OCI-LY1 (cell line): ENCODE measurements at regions not wholly inside any gene's neighbourhood (a gene's known extent, or its start where the extent isn't known, plus 50 kb on each side); places are given as distances from the start of the nearest gene placed in this dataset.

Source experiments
- CTCF ChIP-seq: fragments of 200-600 bp; sonication (generic), shearing (Covaris generic); IDR thresholded peaks from 2 replicates; pipeline ENCODE4 v1.5.1; 2017; ENCODE audit warnings: mild to moderate bottlenecking, antibody characterized with exemption, low read length, moderate library complexity, mixed read lengths
- EZH2 ChIP-seq: fragments of 200-600 bp; sonication (generic), shearing (Covaris generic); IDR thresholded peaks from 2 replicates; pipeline ENCODE4 v1.8.0; 2017; ENCODE audit warnings: borderline replicate concordance, mixed run types, mild to moderate bottlenecking, antibody characterized with exemption, low read length, moderate library complexity, mixed read lengths

GRCh38 chr1:29620631-29621030, 384.3 kb downstream of the PTPRU start:
- TF ChIP-seq CTCF (no peak), EZH2 (no peak)
